HG03469 (cell line): ENCODE measurements at regions not wholly inside any gene's neighbourhood (a gene's known extent, or its start where the extent isn't known, plus 50 kb on each side); places are given as distances from the start of the nearest gene placed in this dataset.

Experiments used
- ATAC-seq: cut with Tn5 transposase; IDR thresholded peaks from one replicate; pipeline ENCODE4 v1.9.1; 2021; ENCODE audit warnings: mild to moderate bottlenecking, moderate library complexity, moderate number of reproducible peaks; ENCODE audit not compliant: unreplicated experiment

DNA sequence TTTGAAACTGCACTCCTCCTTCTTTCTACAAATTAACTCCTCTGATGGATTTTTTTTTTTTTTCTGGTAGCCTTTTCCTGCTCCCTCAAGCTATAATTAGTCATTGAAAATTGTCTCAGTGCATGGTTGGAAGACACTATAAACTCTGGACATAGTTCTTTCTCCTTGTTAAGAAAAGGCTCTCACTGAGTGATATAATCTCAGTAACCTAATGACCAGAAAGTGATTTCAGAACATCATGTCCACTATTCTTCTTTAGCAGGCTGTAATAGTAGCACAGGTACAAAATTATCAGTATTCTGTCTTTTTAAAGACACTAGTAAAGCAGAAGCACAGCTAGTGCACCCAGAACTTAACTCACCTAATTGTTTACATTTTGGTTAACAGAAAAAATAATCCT lies 752.6 kb upstream of the PHF14 start:
- no peak for ATAC-seq

DNA sequence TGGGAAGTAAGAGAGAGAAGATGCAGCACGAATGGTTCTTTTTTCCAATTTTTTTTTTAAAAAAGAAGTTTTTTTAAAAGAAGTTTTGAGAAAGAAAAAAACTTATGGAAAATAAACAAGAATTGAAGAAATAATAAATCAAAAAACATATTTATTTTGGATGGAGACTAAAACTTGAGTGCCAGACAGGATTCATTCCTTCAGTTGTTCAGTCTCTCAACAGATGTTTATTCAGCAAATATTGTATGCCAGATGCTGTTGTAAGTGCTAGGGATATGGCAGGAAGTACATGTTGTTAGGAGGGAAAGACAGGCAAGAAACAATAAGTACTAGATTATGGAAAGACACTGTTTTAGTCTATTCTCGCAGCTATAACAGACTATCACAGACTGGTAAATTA lies 750.7 kb upstream of the PHF14 start:
- no peak for ATAC-seq

DNA sequence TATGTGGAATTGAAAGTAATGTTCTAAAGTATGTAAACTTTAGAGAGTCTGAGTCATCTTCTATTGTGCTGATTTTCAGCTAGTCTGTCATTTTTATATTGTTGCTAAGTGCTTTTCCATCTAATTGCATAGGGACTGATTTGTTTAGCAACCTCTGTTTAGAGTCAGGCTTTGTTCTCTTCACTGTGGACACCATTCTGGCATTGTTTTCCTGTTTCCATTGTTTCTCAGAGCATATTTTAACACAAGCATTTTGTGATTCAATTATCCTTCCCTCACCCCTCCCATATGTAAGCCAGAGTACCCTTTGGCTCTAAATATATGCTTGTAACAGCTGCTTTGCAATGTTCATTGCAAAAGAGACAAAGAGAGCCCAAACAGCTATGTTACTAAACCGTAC lies 748.4 kb upstream of the PHF14 start:
- no peak for ATAC-seq

DNA sequence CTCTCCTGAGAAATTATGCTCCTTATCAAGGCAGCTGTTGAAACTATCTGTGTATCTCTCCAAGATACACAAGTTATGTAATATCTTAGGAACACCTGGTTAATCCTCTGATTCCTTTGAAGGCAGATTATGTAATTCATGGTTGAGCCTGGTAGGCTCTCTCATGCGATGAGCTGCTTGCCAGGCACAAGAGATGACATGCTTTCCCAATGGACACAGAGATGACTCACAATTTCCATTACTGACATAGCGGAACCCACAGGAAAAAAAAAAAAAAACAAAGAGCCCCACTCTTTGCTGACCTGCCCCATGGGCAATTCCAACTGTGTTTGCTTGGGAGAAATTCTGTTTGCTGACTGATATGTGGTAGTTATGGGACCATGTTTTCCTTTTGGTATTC lies 736.4 kb upstream of the PHF14 start:
- no peak for ATAC-seq

DNA sequence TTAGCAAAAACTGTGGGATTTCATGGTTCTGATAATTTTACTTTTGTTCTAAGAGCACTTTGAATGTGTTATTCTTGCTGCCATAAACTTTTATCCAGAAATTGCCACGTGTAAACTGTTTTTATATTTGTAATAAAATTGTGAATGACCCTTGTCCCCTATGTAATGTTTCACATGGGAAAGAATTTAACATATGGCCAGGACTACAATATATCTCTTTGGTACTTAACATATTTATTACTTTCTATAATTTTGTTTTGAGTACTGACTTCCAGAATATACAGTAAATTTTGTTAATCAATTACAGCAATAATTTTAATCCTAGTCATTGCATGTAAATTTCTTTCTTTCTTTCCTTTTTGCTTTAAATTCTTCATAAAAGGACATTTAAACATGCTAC lies 735.0 kb upstream of the PHF14 start:
- ATAC-seq = no peak

DNA sequence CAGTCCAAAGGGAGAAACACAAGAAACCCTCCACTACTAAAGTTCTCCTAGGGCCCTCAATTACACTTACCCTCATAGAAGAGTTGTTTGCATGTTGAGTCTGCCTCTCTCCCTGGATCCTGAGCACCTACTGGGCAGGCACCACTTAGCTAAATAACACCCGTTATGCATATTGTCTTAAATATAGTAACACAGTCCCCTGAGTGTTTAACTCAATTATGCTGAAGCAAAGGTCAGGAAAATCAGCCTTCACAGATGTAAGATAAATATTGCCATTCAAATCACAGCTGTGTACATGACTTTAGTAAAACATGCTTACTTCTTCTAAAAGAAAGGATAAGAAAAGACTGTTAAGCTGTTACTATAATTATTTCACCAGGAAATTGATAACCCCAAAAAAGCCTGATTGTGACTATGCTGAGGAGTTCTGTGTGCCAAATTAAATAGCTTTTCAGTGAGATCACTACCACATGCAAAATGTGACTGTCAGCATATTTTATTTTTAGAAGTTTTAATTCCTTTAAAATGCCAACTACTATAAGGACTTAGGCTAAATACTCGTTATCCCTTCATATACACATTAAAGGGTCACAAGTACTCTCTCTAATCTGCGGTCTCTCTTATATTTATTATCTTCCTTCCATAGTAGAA lies 733.9 kb upstream of the PHF14 start:
- no peak for ATAC-seq

DNA sequence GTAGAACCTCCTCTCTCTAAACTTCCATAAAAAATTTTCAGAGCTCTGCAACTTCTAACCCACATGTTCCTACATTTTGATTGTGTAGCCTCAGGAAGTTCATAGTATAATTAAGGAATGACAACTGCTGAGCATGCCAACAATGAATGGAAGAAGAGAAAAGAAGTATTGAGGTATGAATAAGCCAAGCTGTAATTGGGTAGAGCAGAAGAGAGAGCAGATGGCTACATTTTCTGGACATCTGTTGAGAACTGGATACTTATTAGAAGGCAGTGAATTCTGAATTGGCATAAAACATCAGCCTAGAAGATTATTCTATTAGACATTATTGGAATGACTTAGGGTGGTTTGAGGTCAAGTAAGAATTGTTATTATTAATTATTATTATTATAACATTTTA lies 728.3 kb upstream of the PHF14 start:
- ATAC-seq = no peak

DNA sequence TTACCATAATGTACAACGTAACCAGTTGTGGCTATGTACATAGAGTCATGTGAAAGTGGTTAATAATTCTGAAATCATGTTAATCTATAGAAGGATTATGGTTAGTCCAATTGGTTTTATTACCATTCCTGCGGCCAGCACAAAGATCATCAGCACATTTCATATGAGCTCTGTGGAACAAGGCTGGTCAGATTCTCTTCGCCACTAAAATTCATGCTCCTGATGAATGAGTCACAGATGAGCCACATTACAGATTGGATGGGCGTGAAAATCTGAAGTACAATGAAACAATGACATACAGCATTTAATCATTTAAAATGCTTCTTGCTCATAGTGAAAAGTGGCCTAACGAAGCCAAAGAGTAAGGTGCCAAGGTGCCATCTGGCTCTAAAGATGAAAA lies 716.2 kb upstream of the PHF14 start:
- no peak for ATAC-seq

DNA sequence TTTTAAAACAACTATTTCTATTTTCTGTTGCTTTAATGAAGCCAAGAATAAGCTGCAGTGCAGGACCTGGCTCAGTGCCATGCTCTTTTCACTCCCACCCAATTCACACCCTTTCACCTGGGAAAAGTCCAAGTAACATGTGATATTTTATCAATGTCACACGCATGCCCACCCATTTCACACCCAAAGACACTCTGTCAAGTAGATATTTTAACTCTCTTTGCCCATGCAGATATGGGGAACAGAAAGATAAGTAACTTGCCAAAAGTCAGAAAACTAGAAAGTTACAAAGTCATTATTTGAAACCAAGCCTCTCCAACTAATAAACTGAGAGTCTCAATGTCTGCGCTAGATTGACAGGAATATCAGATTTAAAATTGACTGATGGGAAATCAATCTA lies 706.7 kb upstream of the PHF14 start:
- no peak for ATAC-seq

DNA sequence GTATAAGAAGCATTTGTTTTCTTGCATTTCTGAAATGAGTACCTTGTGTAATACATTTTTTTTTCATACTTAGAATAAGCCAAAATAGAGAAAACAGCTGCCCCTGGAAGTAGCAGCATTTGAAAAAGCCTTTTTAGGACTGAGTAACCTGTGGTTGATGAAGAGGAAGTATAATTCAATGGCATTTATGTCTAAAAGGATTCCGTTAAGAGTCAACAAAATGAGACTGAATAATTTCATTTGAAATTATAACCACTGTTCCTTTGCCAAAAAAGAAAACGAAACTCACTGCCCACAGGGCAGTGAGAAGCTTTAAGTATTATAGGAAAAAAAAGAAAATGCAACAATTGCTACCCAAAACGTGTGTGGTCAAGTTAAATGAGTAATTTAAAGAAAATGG lies 705.6 kb upstream of the PHF14 start:
- ATAC-seq = no peak

DNA sequence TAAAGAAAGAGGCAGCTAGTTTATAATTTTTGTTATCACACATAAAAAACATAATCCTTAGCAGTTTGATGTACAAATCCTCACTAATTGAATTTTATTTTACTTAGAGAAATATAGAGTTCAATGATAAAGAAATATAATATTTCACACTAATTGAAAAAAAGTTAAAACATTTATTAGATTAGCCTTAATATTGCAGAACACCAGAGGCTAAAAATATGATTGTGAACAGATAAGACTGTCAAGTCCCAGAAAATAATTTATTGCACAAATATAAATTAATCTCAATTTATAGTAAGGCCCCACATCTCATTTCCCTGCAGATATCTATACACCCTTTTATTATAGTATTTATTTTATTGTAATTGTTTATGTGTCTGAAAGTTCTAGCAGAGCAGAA lies 690.8 kb upstream of the PHF14 start:
- no peak for ATAC-seq

DNA sequence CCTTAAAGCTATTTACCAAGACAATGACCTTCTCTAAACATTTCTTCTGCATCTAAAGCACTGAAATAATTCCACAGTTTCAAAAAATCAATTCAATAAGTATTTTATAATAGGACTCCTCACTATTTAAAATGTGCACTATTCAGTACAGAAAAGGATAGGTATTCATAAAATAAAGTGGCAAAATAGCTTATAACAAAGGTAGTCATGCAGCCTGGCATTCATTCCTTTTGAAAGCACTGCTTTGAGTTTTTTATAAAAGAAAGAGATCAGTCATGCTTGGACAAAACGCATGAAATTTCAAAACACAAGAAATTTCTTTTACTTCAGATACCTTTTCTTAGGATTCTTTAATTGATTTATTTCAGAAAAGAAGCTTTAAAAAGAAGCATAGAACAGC lies 689.7 kb upstream of the PHF14 start:
- no peak for ATAC-seq

DNA sequence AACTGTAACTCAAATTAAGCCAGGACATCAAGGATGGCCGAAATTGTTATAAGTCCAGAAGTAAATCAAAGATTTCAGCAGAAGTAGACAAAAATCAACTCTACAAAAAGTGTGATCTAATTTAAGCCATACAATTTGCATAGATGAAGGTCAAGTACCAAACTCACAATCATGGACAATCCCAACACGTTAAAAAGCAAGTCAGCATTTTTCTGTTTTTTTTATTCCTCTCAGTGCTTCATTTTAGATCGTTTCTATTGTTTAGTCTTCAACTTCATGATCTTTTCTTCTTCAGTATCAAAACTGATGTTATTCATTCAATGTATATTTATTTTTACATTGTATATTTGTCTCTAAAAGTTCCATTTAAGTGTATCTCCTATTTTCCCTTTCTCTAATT lies 674.3 kb upstream of the PHF14 start:
- no peak for ATAC-seq

DNA sequence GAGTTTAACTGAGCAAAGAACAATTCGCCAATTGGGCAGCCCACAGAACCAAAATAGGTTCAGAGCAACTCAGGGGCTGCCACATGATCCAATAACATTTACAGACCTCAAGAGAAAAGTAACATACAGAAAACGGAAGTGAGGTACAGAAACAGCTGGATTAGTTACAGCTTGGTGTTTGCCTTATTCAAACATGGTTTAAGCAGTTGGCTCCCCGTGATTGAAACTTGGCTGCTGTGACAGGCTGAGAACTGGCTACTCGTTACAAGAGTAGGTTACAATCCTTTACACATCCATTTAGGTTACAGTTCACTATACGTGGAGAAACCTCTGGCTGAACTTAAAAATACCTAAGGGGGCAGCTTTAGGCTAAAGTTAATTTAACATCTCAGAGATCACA lies 673.1 kb upstream of the PHF14 start:
- ATAC-seq = no peak

DNA sequence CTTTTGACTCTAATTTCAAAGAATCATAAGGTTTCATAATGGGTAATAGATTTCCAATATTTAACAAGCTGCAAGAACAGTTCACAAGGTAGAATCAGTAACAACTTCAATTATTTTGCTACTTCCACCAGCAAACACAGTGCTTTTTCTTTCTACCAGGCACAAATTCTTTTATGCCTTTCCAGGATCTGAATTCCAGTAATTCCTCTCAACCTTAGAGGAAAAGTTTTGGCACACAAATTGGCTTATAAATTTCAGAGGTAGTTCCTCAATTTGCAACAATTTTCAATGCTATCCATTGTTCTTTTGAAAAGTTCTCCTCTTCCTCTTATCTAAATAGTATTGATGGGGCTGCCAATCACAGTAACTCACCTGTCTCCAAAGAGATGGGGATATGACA lies 665.4 kb upstream of the PHF14 start:
- no peak for ATAC-seq

DNA sequence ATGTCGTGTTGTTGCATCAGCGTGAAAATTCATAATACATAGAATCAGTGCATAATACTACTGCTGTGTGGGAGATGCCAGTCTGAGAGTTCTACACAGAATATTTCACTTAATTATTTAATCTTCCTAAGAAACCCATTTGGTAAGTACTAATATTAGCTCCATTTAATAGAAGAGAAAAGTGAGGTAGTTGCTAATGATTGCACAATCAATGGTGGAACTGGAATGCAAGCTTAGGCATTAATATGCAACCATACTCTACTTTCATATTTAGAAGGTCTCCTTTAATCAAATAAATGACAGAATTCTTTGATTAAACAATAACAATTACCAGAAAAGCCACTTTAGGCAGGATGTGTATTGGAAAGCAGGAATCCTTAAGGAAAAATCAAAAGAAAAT lies 660.7 kb upstream of the PHF14 start:
- ATAC-seq = no peak

DNA sequence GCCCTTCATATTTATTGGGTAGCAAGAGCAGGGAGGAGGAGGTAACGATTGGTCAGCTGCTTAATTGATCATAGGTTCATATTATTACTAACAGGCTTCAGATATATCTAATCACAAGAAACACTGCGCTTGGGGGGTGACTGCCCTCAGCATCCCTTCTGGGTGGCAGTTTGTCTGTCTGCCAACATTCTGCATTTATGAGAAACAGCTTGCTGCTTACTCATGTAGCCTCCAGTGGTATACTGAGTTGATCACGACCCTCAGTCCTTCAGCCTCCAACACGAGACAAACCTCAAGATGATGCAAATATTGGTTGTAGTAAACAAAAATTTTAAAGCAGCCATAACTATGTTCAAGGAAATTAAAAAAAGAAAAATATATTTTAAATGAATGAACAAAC lies 657.8 kb upstream of the PHF14 start:
- ATAC-seq = no peak

DNA sequence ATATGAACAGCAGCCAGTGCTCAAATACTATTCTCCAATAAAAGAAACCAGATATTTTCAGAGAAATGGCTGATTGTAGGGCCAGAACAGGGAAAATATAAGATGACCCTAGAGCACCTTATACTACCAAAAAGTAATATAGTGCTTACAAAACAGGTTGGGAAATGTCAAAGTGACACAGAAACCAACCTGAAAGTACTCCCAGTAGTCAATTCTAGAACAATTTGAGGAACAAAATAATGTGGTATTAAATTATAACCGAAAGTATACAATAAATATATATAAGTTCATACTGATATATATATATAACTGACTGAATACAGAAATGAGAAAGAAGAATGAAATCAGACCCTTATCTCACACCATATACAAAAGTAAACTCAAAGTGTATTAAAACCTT lies 657.2 kb upstream of the PHF14 start:
- no peak for ATAC-seq

DNA sequence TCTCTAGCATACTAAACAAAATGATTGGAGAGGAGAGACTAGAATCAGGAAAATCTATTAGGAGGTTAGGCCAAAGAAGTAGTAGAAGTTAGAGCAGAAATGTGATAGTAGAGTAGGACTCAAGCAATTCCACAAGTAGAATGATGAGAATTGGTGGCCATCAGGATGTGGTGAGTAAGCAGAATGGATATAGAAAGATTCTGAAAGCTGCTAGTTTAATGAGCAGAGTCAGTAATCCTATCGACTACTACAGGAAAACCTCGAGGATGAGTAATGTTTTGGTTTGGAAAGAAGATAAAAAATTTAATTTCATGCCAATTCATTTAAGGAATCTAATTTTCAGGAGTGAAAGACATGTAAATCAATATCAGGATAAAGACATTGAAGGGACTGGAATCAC lies 648.3 kb upstream of the PHF14 start:
- no peak for ATAC-seq

DNA sequence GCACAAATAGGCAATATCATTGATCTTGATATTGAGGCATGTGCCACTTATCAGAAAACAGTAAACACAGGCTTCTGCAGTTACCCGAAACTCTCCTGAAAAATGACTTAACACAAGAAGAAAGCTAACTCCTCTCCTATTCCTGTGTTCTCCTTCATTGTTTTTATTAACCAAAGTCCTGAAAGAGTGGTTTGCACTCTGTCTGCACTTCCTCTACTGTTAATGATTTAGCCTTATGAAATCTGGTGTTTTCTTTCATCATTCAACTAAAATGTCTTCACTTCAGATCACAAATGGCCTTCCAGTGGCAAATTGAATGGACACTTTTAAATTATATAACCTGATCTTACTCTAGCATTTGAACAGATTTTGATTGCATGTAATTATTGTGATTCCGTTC lies 630.6 kb upstream of the PHF14 start:
- ATAC-seq = no peak

DNA sequence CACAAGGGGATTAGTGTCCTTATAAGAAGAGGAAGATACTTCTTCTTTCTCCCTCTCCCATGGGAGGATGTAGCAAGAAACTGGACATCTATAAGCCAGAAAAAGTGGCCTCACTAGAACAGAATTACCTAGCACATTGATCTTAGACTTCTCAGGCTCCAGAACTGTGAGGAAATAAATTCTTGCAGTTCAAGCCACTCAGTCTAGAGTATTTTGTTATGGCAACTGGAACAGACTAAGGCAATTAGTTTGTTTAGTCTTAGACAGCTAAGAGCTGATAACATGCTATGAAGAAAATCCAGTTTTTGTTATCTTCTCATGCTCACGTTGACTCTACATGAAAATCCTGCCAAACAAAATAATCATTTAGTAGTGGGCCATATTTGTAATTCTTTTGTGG lies 627.6 kb upstream of the PHF14 start:
- ATAC-seq = no peak

DNA sequence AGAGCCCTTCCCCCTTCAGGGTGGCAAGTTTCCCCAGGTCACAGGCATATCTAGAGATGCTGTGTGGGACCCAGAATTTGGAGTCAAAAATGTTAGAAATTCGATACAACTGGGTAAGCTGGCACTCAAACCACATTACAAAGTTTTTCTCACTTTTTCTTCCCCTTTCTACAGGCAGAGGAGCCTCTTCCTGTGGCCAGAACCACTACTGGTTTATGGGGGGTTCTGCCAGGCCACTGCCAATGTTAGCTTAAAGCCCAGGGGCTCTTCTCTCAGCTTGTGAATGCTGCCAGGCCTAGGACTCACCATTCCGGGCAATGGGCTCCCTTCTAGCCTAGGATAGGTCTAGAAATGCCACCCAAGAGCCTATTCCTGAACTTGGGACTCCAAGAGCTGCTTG lies 617.9 kb upstream of the PHF14 start:
- no peak for ATAC-seq

DNA sequence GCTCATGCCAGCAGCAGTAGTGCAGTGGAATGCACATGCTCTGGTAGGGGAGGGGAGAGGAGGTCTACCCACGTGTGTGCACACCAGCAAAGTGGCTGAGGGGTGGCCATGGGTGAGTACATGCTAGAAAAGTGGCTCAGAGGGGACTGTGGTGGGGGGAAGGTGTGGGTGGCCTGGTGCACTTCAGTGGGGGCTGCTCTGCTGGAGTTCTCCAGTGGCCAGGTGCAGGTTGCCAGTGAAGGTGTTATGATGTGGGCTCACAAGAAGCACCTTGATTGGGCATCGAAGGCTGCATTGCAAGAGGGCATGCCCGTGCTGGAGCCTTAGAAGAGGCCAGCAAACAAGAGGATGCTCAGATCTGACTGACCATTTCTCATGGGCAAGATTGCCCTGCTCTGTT lies 613.6 kb upstream of the PHF14 start:
- no peak for ATAC-seq

DNA sequence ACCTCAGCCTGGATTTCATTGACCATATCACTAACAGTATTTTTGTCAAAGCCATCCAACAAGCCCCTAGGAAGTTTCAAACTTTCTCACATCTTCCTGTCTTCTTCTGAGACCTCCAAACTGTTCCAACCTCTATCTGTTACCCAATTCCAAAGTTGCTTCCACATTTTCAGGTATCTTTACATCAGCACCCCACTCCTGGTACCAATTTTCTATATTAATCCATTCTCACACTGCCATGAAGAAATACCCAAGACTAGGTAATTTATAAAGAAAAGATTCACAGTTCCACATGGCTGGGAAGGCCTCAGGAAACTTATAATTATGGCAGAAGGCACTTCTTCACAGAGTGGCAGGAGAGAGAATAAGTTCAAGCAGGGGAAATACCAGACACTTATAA lies 571.9 kb upstream of the PHF14 start:
- no peak for ATAC-seq
